NB4 (cell line): ENCODE measurements at regions not wholly inside any gene's neighbourhood (a gene's known extent, or its start where the extent isn't known, plus 50 kb on each side); places are given as distances from the start of the nearest gene placed in this dataset.

ENCODE experiments used
- DNase-seq: peaks from one replicate; pipeline ENCODE4 v3.0.0; 2010; ENCODE audit warnings: low read depth
- H3K4me3 ChIP-seq: one replicate; pipeline ENCODE4 v1.5.1; 2011; ENCODE audit warnings: mild to moderate bottlenecking, low read depth, low read length, moderate library complexity
- MYC ChIP-seq: IDR thresholded peaks from 2 replicates; pipeline ENCODE4 v1.6.1; 2011; ENCODE audit warnings: low read depth, low read length
- POLR2A ChIP-seq: IDR thresholded peaks from 2 replicates; pipeline ENCODE4 v1.6.1; 2011; ENCODE audit warnings: mild to moderate bottlenecking; ENCODE audit not compliant: insufficient read length; ENCODE audit errors: extremely low read depth
- TF ChIP-seq, protein P1 (sequence below): IDR thresholded peaks from one replicate; pipeline ENCODE4 v1.5.1; 2012; ENCODE audit warnings: low read depth, low read length
- TF ChIP-seq, protein P2 (sequence below): IDR thresholded peaks from 2 replicates; pipeline ENCODE4 v1.6.1; 2011; ENCODE audit warnings: low read depth, low read length

DNA sequence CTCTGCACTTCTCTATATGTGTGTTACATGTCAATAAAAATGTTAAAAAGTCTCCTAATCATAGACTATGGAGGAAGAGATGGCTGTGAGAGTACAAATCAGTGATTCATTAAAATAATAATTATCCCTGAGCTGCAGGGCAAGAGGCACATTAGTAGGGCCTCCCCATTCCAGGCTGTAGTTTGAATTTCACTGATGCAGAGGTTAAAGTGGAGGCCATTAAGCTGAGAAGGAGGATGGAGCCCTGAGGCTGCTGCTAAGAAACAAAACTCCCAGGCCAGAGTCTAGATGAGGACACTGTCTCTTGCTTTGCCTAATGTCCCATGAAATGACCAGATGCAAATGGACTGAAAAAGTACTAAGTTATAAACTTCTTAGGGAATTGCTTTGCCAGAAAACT, 89.1 kb upstream of the WDR26 start:
- no peak overlapping the region for H3K4me3 ChIP-seq
- TF ChIP-seq POLR2A (no peak), MYC (no peak)
- TF ChIP-seq, protein P1, sequence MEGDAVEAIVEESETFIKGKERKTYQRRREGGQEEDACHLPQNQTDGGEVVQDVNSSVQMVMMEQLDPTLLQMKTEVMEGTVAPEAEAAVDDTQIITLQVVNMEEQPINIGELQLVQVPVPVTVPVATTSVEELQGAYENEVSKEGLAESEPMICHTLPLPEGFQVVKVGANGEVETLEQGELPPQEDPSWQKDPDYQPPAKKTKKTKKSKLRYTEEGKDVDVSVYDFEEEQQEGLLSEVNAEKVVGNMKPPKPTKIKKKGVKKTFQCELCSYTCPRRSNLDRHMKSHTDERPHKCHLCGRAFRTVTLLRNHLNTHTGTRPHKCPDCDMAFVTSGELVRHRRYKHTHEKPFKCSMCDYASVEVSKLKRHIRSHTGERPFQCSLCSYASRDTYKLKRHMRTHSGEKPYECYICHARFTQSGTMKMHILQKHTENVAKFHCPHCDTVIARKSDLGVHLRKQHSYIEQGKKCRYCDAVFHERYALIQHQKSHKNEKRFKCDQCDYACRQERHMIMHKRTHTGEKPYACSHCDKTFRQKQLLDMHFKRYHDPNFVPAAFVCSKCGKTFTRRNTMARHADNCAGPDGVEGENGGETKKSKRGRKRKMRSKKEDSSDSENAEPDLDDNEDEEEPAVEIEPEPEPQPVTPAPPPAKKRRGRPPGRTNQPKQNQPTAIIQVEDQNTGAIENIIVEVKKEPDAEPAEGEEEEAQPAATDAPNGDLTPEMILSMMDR: no peak
- TF ChIP-seq, protein P2, sequence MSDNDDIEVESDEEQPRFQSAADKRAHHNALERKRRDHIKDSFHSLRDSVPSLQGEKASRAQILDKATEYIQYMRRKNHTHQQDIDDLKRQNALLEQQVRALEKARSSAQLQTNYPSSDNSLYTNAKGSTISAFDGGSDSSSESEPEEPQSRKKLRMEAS: no peak
- no peak for DNase-seq

DNA sequence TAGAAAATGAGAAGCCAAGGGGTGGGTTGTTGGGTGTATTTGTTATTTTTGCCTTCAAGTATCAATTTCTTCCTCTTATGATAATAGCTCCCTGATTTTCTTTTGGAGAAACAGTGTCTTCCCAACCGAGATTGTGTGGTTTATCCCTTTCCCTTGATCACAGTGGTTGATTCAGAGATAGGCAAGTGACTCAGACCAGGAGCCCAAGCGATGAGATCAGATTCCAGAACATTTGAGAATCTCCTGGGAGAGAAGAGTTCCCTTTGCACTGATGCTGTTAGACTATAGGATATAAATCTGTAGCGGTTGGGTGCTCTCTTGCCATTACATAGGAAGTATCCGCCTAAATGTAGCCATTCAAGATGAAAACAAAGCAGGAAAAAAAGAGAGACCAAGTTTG, 90.1 kb upstream of the WDR26 start:
- DNase-seq: no peak
- TF ChIP-seq MYC (no peak), POLR2A (no peak)
- TF ChIP-seq, protein P2: no peak
- TF ChIP-seq, protein P1: no peak
- no peak overlapping the region for H3K4me3 ChIP-seq

DNA sequence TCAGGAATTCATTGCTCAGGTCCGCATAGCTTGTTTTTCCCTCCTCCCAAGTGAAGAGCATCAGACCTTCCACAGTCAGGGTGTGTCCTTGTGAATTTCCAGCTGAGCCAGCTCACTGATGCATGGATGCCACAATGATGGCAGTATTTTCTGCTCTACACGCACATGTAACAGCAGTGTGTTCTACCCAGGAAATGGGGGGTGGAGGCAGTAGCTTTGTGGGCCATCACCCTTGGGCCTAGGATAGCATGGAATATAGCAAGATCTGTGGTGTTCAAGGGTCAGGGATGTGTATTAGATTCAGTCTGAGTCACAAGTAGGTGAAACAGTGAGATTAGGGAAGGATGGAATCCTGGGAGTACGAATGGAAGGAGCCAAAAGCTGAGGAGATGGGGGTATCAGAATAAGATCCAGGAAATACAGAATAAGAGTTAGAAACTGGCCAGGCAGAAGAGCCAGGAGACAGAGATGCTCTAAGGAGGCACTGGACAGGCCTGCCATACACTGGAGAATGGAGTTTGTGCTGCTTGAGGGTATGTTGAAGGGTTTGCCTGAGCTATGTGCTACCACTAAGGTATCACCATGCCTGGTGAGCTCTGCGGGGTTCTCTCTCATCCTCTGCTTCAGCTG, 90.6 kb upstream of the CNIH3 start:
- no peak overlapping the region for H3K4me3 ChIP-seq
- no peak for TF ChIP-seq POLR2A
- TF ChIP-seq MYC: no peak
- TF ChIP-seq, protein P2: no peak
- TF ChIP-seq, protein P1: no peak
- DNase-seq: no peak

DNA sequence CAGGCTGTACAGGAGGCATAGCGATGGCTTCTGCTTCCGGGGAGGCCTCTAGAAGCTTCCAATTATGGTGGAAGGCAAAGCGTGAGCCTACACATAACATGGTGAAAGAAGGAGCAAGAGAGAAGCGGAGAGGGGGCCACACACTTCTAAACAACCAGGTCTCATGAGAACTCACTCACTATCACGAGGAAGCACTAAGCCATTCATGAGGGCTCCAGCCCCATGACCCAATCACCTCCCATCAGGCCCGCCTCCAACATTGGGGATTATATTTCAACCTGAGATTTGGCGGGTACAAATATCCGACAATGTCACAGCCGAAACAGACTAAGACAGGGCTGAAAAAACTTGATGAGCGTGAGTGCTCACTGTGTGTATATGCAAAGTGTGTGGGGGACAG, 89.3 kb upstream of the CNIH3 start:
- H3K4me3 ChIP-seq: no peak overlapping the region
- no peak for TF ChIP-seq MYC
- TF ChIP-seq, protein P1: no peak
- no peak for TF ChIP-seq POLR2A
- TF ChIP-seq, protein P2: no peak
- DNase-seq: no peak

DNA sequence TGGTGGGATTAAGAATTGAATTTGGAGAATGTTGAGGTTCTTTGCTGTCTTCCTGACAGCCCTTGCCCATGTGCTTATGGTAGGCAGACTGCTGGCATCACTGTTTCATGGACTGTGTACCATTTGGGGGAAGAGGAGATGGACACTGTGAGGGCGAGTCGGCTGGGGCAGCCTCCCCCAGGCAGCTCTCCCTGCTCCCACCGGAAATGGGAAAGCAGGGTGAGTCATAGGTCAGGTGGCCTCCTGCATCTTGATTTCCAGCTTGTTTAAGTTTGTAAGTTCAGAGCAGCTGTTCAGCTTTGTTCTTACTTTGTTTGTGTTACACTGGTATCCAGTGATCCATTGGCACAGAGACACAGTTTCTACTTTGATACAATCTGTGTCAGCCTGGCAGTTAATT, 87.2 kb upstream of the CNIH3 start:
- no peak for DNase-seq
- TF ChIP-seq, protein P1: no peak
- TF ChIP-seq, protein P2: no peak
- TF ChIP-seq MYC (no peak), POLR2A (no peak)
- H3K4me3 ChIP-seq: no peak overlapping the region

DNA sequence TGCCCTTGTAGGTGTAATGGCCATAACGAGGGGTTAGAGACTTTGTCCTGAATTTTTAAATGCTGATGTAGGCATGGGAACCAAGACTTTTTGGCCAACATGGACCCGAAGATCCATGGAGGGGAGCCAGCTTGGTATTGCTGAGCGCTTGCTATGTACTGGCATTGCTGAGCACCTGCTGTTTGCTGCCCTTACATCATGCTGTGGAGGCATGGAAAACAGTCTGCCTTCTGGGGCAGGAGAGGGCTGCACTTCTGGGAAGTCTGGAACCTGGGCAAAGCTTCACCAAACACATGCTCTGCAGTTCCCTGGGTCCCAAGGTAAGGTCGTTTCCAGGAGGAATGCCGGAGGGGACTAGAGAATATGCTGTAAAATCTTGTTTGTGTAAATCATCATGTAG, 86.3 kb upstream of the CNIH3 start:
- TF ChIP-seq MYC (no peak), POLR2A (no peak)
- TF ChIP-seq, protein P2: no peak
- TF ChIP-seq, protein P1: no peak
- DNase-seq: no peak
- no peak overlapping the region for H3K4me3 ChIP-seq
